IMR-90 (cell line): ENCODE measurements at regions not wholly inside any gene's neighbourhood (a gene's known extent, or its start where the extent isn't known, plus 50 kb on each side); places are given as distances from the start of the nearest gene placed in this dataset.

Experiments
- ATAC-seq: fragments of 200-7000 bp; cut with Tn5 transposase; 2 replicates; pipeline ENCODE4 v1.9.1; 2020; ENCODE audit warnings: low read depth, mild to moderate bottlenecking, moderate library complexity
- BruUV-seq: library from RNA; stranded (reverse); fragments of 400-500 nt; replicated peaks from 2 replicates; lab custom pipeline; 2021; lab: Mats Ljungman, UMichigan
- CTCF ChIA-PET: fragments of 300-600 bp; formaldehyde crosslinking; extraction: SDS; loops from one replicate; lab custom pipeline; 2021; ENCODE audit warnings: antibody characterized with exemption; lab: Yijun Ruan, JAX
- POLR2A ChIA-PET: fragments of 300-600 bp; sonication (Branson Sonifier 250); formaldehyde crosslinking; loops from one replicate; lab custom pipeline; 2022; ENCODE audit warnings: antibody characterized with exemption; ENCODE audit not compliant: unreplicated experiment; lab: Charles Lee
- DNase-seq: peaks from one replicate; pipeline ENCODE4 v3.0.0; 2013
- H2AFZ ChIP-seq: replicated peaks from 2 replicates; pipeline ENCODE3; 2013; ENCODE audit warnings: low read length, mild to moderate bottlenecking; ENCODE audit not compliant: poor library complexity
- H2AK5ac ChIP-seq: 2 replicates; pipeline ENCODE4 v1.6.1; 2013; ENCODE audit warnings: low read depth, low read length, inconsistent platforms
- H2AK9ac ChIP-seq: replicated peaks from 2 replicates; pipeline ENCODE3; 2013; ENCODE audit warnings: mild to moderate bottlenecking, low read depth, low read length, moderate library complexity; ENCODE audit not compliant: poor library complexity
- H2BK120ac ChIP-seq: 2 replicates; pipeline ENCODE4 v1.6.1; 2013; ENCODE audit warnings: low read depth, low read length, inconsistent platforms
- H2BK15ac ChIP-seq: 3 replicates; pipeline ENCODE4 v1.6.1; 2013; ENCODE audit warnings: low read depth, low read length, inconsistent platforms
- H2BK20ac ChIP-seq: 2 replicates; pipeline ENCODE4 v1.6.1; 2013; ENCODE audit warnings: low read depth, mild to moderate bottlenecking, inconsistent platforms, low read length, moderate library complexity
- H2BK5ac ChIP-seq: 2 replicates; pipeline ENCODE4 v1.6.1; 2013; ENCODE audit warnings: mild to moderate bottlenecking, low read depth, low read length, inconsistent platforms; ENCODE audit not compliant: poor library complexity, severe bottlenecking
- H3K14ac ChIP-seq: replicated peaks from 2 replicates; pipeline ENCODE4 v1.6.1; 2013; ENCODE audit warnings: low read depth, low read length, inconsistent platforms
- H3K18ac ChIP-seq: 2 replicates; pipeline ENCODE4 v1.6.1; 2013; ENCODE audit warnings: low read depth, low read length, control low read depth
- H3K23ac ChIP-seq: 2 replicates; pipeline ENCODE4 v1.6.1; 2013; ENCODE audit warnings: low read depth, low read length, inconsistent platforms
- H3K27ac ChIP-seq: 2 replicates; pipeline ENCODE4 v1.5.1; 2013; ENCODE audit warnings: mild to moderate bottlenecking, control low read depth, low read length; ENCODE audit not compliant: insufficient read depth
- H3K27me3 ChIP-seq: 2 replicates; pipeline ENCODE4 v1.6.1; 2013; ENCODE audit warnings: low read length; ENCODE audit not compliant: control insufficient read depth, insufficient read depth
- H3K36me3 ChIP-seq: 2 replicates; pipeline ENCODE4 v1.6.1; 2013; ENCODE audit warnings: low read length, mixed read lengths; ENCODE audit not compliant: control insufficient read depth, insufficient read depth
- H3K4ac ChIP-seq: 2 replicates; pipeline ENCODE4 v1.6.1; 2013; ENCODE audit warnings: low read depth, low read length, inconsistent platforms
- H3K4me1 ChIP-seq: 2 replicates; pipeline ENCODE4 v1.6.1; 2013; ENCODE audit warnings: low read length, mixed read lengths; ENCODE audit not compliant: control insufficient read depth, insufficient read depth
- H3K4me2 ChIP-seq: 2 replicates; pipeline ENCODE4 v1.6.1; 2013; ENCODE audit warnings: low read depth, mild to moderate bottlenecking, control low read depth, low read length, moderate library complexity
- H3K4me3 ChIP-seq: 2 replicates; pipeline ENCODE4 v1.5.1; 2013; ENCODE audit warnings: low read depth, mild to moderate bottlenecking, control low read depth, low read length, moderate library complexity; ENCODE audit not compliant: insufficient read depth
- H3K56ac ChIP-seq: 2 replicates; pipeline ENCODE4 v1.6.1; 2013; ENCODE audit warnings: low read length, inconsistent platforms; ENCODE audit not compliant: insufficient read depth; ENCODE audit errors: extremely low read depth
- H3K79me1 ChIP-seq, 2 experiments: 2 replicates each; pipeline ENCODE4 v1.6.1; 2013; ENCODE audit warnings: low read length in 2 of 2, inconsistent platforms in 1 of 2, low read depth in 1 of 2
- H3K9ac ChIP-seq: 2 replicates; pipeline ENCODE4 v1.6.1; 2013; ENCODE audit warnings: low read depth, low read length, control low read depth
- H3K9me1 ChIP-seq: 2 replicates; pipeline ENCODE4 v1.6.1; 2013; ENCODE audit warnings: low read length, inconsistent platforms; ENCODE audit not compliant: insufficient read depth
- H3K9me3 ChIP-seq: 2 replicates; pipeline ENCODE4 v1.6.1; 2013; ENCODE audit warnings: low read length; ENCODE audit not compliant: control insufficient read depth, insufficient read depth
- H4K20me1 ChIP-seq: 2 replicates; pipeline ENCODE4 v1.6.1; 2013; ENCODE audit warnings: low read length, inconsistent platforms; ENCODE audit not compliant: insufficient read depth
- H4K5ac ChIP-seq: 2 replicates; pipeline ENCODE4 v1.6.1; 2013; ENCODE audit warnings: mild to moderate bottlenecking, low read depth, low read length, control low read depth
- H4K8ac ChIP-seq, 2 experiments: 2 replicates each; pipeline ENCODE4 v1.6.1; 2013; ENCODE audit warnings: low read depth in 2 of 2, low read length in 2 of 2, control low read depth in 1 of 2, inconsistent platforms in 1 of 2
- H4K91ac ChIP-seq: 2 replicates; pipeline ENCODE4 v1.6.1; 2013; ENCODE audit warnings: low read depth, low read length, inconsistent platforms; ENCODE audit not compliant: insufficient read depth
- CEBPB ChIP-seq: IDR thresholded peaks from 2 replicates; pipeline ENCODE4 v1.6.1; 2012; ENCODE audit warnings: low read depth, low read length, improper control_type of control experiment
- MAFK ChIP-seq: IDR thresholded peaks from 2 replicates; pipeline ENCODE4 v1.6.1; 2012; ENCODE audit warnings: low read depth, low read length, improper control_type of control experiment
- MAZ ChIP-seq: IDR thresholded peaks from 2 replicates; pipeline ENCODE4 v1.6.1; 2012; ENCODE audit warnings: low read depth, mild to moderate bottlenecking, low read length, improper control_type of control experiment, moderate library complexity, borderline replicate concordance
- MXI1 ChIP-seq: IDR thresholded peaks from 2 replicates; pipeline ENCODE4 v1.6.1; 2012; ENCODE audit warnings: low read depth, mild to moderate bottlenecking, low read length, moderate library complexity, borderline replicate concordance
- POLR2A ChIP-seq: IDR thresholded peaks from 2 replicates; pipeline ENCODE4 v1.6.1; 2012; ENCODE audit warnings: mild to moderate bottlenecking, low read depth, low read length
- RAD21 ChIP-seq: IDR thresholded peaks from 2 replicates; pipeline ENCODE4 v1.6.1; 2012; ENCODE audit warnings: low read length, improper control_type of control experiment
- RCOR1 ChIP-seq: IDR thresholded peaks from 2 replicates; pipeline ENCODE4 v1.6.1; 2012; ENCODE audit warnings: mild to moderate bottlenecking, low read length, improper control_type of control experiment; ENCODE audit not compliant: insufficient replicate concordance
- WGBS, 2 experiments: methylation state at CpG; one replicate each; pipeline versions ENCODE4 v1.1.5 to v1.1.7; 2013; ENCODE audit warnings: missing lambda C conversion rate in 2 of 2; ENCODE audit not compliant: insufficient read length in 1 of 2; ENCODE audit errors: extremely low coverage in 2 of 2; 5-methylcytosine and 5-hydroxymethylcytosine counted together
- dilution Hi-C: fragments of 300-500 bp; cut with HindIII; formaldehyde crosslinking; loops from one replicate; pipeline ENCODE4 v1.14.3; 2018; ENCODE audit warnings: low sequenced_read_pairs; ENCODE audit not compliant: unreplicated experiment
- in situ Hi-C: fragments of 300-500 bp; cut with MboI; formaldehyde crosslinking; loops from 3 replicates; pipeline ENCODE4 v1.14.3; 2019; ENCODE audit warnings: low sequenced_read_pairs, inconsistent platforms, mixed read lengths
- intact Hi-C: fragments of 100-400 bp; cut with micrococcal nuclease; formaldehyde crosslinking; loops from 2 replicates; pipeline ENCODE4 v1.10.0; 2022
- TF ChIP-seq, protein P1 (sequence below): conservative IDR thresholded peaks from 2 replicates; pipeline ENCODE4 v1.5.1; 2012; ENCODE audit warnings: mild to moderate bottlenecking, low read depth, low read length, improper control_type of control experiment
- TF ChIP-seq, protein P2 (sequence below): fragments of 150-350 bp; IDR thresholded peaks from 2 replicates; pipeline ENCODE4 v1.6.1; 2016; ENCODE audit warnings: low read depth, mild to moderate bottlenecking, low read length, moderate library complexity, borderline replicate concordance

DNA sequence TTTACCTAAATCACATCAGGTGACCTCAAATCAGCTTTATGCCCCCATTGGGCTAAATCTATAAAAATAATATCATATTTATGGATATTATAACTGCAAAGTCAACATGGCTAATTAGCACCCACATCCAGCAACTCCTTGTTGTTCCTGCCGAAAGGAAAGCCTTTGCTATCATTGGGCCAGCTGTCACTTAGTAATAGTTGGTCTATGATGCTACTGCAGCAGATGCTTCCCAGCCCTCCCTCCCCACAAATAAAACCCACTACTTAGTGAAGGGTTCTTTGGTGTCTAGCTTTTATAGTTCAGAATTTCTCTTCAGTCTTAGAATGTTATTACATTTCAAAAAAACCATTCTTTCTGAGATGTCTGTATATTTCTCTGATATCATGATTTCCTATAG, 116.9 kb upstream of the ENPEP start:
- Histone ChIP-seq H2AK5ac (no peak overlapping the region), H3K9me3 (no peaks in the 10 kb centered on the region), H2BK15ac (no peak overlapping the region), H3K23ac (no peak overlapping the region), H3K27me3 (no peaks in the 10 kb centered on the region), H2AFZ (no peak overlapping the region), H2BK20ac (no peak overlapping the region), H2AK9ac (no peak overlapping the region), H3K9me1 (no peaks in the 10 kb centered on the region), H3K27ac (no peak overlapping the region), H3K4me1 (no peaks in the 10 kb centered on the region), H4K8ac (no peak overlapping the region), H3K56ac (no peak overlapping the region), H3K79me1 (no peaks in the 10 kb centered on the region), H3K14ac (no peak overlapping the region), H4K5ac (no peak overlapping the region), H4K20me1 (no peaks in the 10 kb centered on the region), H3K4me3 (no peak overlapping the region), H3K4me2 (no peak overlapping the region), H4K91ac (no peak overlapping the region), H3K18ac (no peak overlapping the region), H2BK5ac (no peak overlapping the region), H3K9ac (no peak overlapping the region), H2BK120ac (no peak overlapping the region), H3K36me3 (no peaks in the 10 kb centered on the region), H3K4ac (no peak overlapping the region)
- ChIA-PET POLR2A (no interaction called here), CTCF (no interaction called here)
- ATAC-seq (no peak), DNase-seq (no peak)
- in situ Hi-C loops (no loop called here), dilution Hi-C loops (no loop called here), intact Hi-C loops (no loop called here)
- no TSS peak for BruUV-seq
- WGBS, 2 experiments: no CpG with 5 or more reads among the region's 1 CpG
- TF ChIP-seq POLR2A: no peak
- TF ChIP-seq MXI1: no peak
- TF ChIP-seq, protein P1, sequence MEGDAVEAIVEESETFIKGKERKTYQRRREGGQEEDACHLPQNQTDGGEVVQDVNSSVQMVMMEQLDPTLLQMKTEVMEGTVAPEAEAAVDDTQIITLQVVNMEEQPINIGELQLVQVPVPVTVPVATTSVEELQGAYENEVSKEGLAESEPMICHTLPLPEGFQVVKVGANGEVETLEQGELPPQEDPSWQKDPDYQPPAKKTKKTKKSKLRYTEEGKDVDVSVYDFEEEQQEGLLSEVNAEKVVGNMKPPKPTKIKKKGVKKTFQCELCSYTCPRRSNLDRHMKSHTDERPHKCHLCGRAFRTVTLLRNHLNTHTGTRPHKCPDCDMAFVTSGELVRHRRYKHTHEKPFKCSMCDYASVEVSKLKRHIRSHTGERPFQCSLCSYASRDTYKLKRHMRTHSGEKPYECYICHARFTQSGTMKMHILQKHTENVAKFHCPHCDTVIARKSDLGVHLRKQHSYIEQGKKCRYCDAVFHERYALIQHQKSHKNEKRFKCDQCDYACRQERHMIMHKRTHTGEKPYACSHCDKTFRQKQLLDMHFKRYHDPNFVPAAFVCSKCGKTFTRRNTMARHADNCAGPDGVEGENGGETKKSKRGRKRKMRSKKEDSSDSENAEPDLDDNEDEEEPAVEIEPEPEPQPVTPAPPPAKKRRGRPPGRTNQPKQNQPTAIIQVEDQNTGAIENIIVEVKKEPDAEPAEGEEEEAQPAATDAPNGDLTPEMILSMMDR: no peak
- TF ChIP-seq MAZ: no peak
- no peak for TF ChIP-seq CEBPB
- TF ChIP-seq, protein P2, sequence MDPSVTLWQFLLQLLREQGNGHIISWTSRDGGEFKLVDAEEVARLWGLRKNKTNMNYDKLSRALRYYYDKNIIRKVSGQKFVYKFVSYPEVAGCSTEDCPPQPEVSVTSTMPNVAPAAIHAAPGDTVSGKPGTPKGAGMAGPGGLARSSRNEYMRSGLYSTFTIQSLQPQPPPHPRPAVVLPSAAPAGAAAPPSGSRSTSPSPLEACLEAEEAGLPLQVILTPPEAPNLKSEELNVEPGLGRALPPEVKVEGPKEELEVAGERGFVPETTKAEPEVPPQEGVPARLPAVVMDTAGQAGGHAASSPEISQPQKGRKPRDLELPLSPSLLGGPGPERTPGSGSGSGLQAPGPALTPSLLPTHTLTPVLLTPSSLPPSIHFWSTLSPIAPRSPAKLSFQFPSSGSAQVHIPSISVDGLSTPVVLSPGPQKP: no peak
- TF ChIP-seq MAFK: no peak
- no peak for TF ChIP-seq RCOR1
- no peak for TF ChIP-seq RAD21
